Neural cell (in vitro differentiated cells): ENCODE measurements at regions not wholly inside any gene's neighbourhood (a gene's known extent, or its start where the extent isn't known, plus 50 kb on each side); places are given as distances from the start of the nearest gene placed in this dataset.

Experiments
- H2AFZ ChIP-seq: fragments of 200-600, 300-800 bp; sonication (generic), shearing (Covaris generic); 2 replicates; pipeline ENCODE4 v1.6.0; 2014; ENCODE audit warnings: low read depth, mild to moderate bottlenecking, antibody characterized with exemption, low read length, moderate library complexity
- H3F3A ChIP-seq: fragments of 200-600 bp; shearing (Covaris generic); 2 replicates; pipeline ENCODE4 v1.6.1; 2016; ENCODE audit warnings: mild to moderate bottlenecking, moderate library complexity, mixed read lengths, antibody characterized with exemption, low read length; ENCODE audit not compliant: insufficient read depth, poor library complexity, severe bottlenecking
- H3K27ac ChIP-seq: fragments of 200-600, 300-800 bp; sonication (generic), shearing (Covaris generic); 2 replicates; pipeline ENCODE4 v1.5.1; 2014; ENCODE audit warnings: mild to moderate bottlenecking, low read length, moderate library complexity
- H3K27me3 ChIP-seq: fragments of 300-800, 200-600 bp; sonication (generic), shearing (Covaris generic); 2 replicates; pipeline ENCODE4 v1.6.0; 2014; ENCODE audit warnings: mild to moderate bottlenecking, low read depth, low read length, moderate library complexity; ENCODE audit not compliant: insufficient read depth
- H3K36me3 ChIP-seq: fragments of 300-800, 200-600 bp; sonication (generic), shearing (Covaris generic); 2 replicates; pipeline ENCODE4 v1.5.1; 2014; ENCODE audit warnings: mild to moderate bottlenecking, antibody characterized with exemption, low read length, moderate library complexity; ENCODE audit not compliant: insufficient read depth
- H3K4me2 ChIP-seq: fragments of 300-800, 200-600 bp; sonication (generic), shearing (Covaris generic); 2 replicates; pipeline ENCODE4 v1.6.0; 2014; ENCODE audit warnings: mild to moderate bottlenecking, low read length
- H3K4me3 ChIP-seq: fragments of 300-800, 200-600 bp; sonication (generic), shearing (Covaris generic); 2 replicates; pipeline ENCODE4 v1.5.1; 2014; ENCODE audit warnings: mild to moderate bottlenecking, low read length, moderate library complexity
- H3K79me2 ChIP-seq: fragments of 200-600 bp; shearing (Covaris generic); replicated peaks from 2 replicates; pipeline ENCODE4 v1.6.0; 2014; ENCODE audit warnings: mild to moderate bottlenecking, low read length, moderate library complexity; ENCODE audit not compliant: insufficient read depth
- H3K9ac ChIP-seq: fragments of 300-800, 200-600 bp; sonication (generic), shearing (Covaris generic); 2 replicates; pipeline ENCODE4 v1.6.1; 2016; ENCODE audit warnings: mild to moderate bottlenecking, low read length, mixed read lengths
- H3K9me2 ChIP-seq: fragments of 200-600 bp; shearing (Covaris generic); 2 replicates; pipeline ENCODE4 v1.6.1; 2016; ENCODE audit warnings: mild to moderate bottlenecking, low read length, mixed read lengths; ENCODE audit not compliant: insufficient read depth
- H3K9me3 ChIP-seq: fragments of 200-600, 300-800 bp; sonication (generic), shearing (Covaris generic); 2 replicates; pipeline ENCODE4 v1.6.1; 2016; ENCODE audit warnings: mild to moderate bottlenecking, mixed run types, low read length, moderate library complexity, mixed read lengths
- H4K20me1 ChIP-seq: fragments of 200-600 bp; shearing (Covaris generic); 2 replicates; pipeline ENCODE4 v1.6.1; 2016; ENCODE audit warnings: mild to moderate bottlenecking, mixed run types; ENCODE audit not compliant: insufficient read depth
- CTCF ChIP-seq: fragments of 450-650 bp; IDR thresholded peaks from 2 replicates; pipeline ENCODE4 v1.5.1; 2014; ENCODE audit warnings: antibody characterized with exemption, mild to moderate bottlenecking, moderate library complexity; ENCODE audit not compliant: poor library complexity, severe bottlenecking
- EP300 ChIP-seq: fragments of 450-650 bp; conservative IDR thresholded peaks from 2 replicates; pipeline ENCODE4 v1.6.1; 2014; ENCODE audit warnings: antibody characterized with exemption, mild to moderate bottlenecking, moderate library complexity; ENCODE audit not compliant: poor library complexity, severe bottlenecking
- EZH2 ChIP-seq: fragments of 200-600, 300-800 bp; shearing (Covaris generic), sonication (generic); IDR thresholded peaks from 2 replicates; pipeline ENCODE4 v1.6.1; 2014; ENCODE audit warnings: antibody characterized with exemption, low read length, borderline replicate concordance, mild to moderate bottlenecking; ENCODE audit not compliant: insufficient read depth, poor library complexity, severe bottlenecking
- MXI1 ChIP-seq: fragments of 450-650 bp; conservative IDR thresholded peaks from 2 replicates; pipeline ENCODE4 v1.6.1; 2014; ENCODE audit warnings: antibody characterized with exemption, mild to moderate bottlenecking; ENCODE audit not compliant: poor library complexity, severe bottlenecking
- POLR2AphosphoS5 ChIP-seq: IDR thresholded peaks from 2 replicates; pipeline ENCODE4 v1.6.1; 2012
- RAD21 ChIP-seq: fragments of 450-650 bp; conservative IDR thresholded peaks from 2 replicates; pipeline ENCODE4 v1.6.1; 2014; ENCODE audit warnings: antibody characterized with exemption, mild to moderate bottlenecking, moderate library complexity
- REST ChIP-seq: IDR thresholded peaks from 2 replicates; pipeline ENCODE4 v1.6.1; 2012; ENCODE audit warnings: borderline replicate concordance
- SMC3 ChIP-seq: fragments of 450-650 bp; conservative IDR thresholded peaks from 2 replicates; pipeline ENCODE4 v1.6.1; 2014; ENCODE audit warnings: antibody characterized with exemption, mild to moderate bottlenecking, moderate library complexity; ENCODE audit not compliant: poor library complexity
- TAF1 ChIP-seq: IDR thresholded peaks from 2 replicates; pipeline ENCODE4 v1.6.1; 2012; ENCODE audit warnings: low read depth

- Histone ChIP-seq H3F3A (no peaks in the 10 kb centered on the region), H3K9me2 (no peaks in the 10 kb centered on the region), H3K36me3 (no peaks in the 10 kb centered on the region), H2AFZ (no peak overlapping the region), H3K4me3 (no peak overlapping the region), H3K9ac (no peak overlapping the region), H4K20me1 (no peaks in the 10 kb centered on the region), H3K4me2 (no peak overlapping the region), H3K27me3 (no peaks in the 10 kb centered on the region), H3K79me2 (no peaks in the 10 kb centered on the region), H3K27ac (no peak overlapping the region), H3K9me3 (no peaks in the 10 kb centered on the region)
- TF ChIP-seq TAF1 (no peak), SMC3 (no peak), RAD21 (no peak)
Observed at GRCh38 chr2:499726-500125, 177.5 kb downstream of the TMEM18 start.

GRCh38 chr2:498493-499178 lies 178.6 kb downstream of the TMEM18 start:
- no peak overlapping the region for H3K4me3 ChIP-seq
- TF ChIP-seq RAD21 (no peak), SMC3 (no peak), REST (no peak), POLR2AphosphoS5 (no peak), EZH2 (no peak), EP300 (no peak), CTCF (no peak), MXI1 (no peak), TAF1 (no peak)

More at GRCh38 chr2:498493-499178, 178.6 kb downstream of the TMEM18 start:
- H3K36me3 ChIP-seq = no peaks in the 10 kb centered on the region
- no peaks in the 10 kb centered on the region for H3K79me2 ChIP-seq
- H2AFZ ChIP-seq = no peak overlapping the region
- no peak overlapping the region for H3K27ac ChIP-seq
- H3K27me3 ChIP-seq = no peaks in the 10 kb centered on the region
- no peak overlapping the region for H3K4me2 ChIP-seq
- H3K9me3 ChIP-seq = no peaks in the 10 kb centered on the region
- H3K9ac ChIP-seq = no peak overlapping the region
- no peaks in the 10 kb centered on the region for H4K20me1 ChIP-seq
- H3F3A ChIP-seq = no peaks in the 10 kb centered on the region
- H3K9me2 ChIP-seq = no peaks in the 10 kb centered on the region
